Fibroblast of pulmonary artery (primary cell): ENCODE measurements at regions not wholly inside any gene's neighbourhood (a gene's known extent, or its start where the extent isn't known, plus 50 kb on each side); places are given as distances from the start of the nearest gene placed in this dataset.
"Not testable (repeated sequence)": the region's sequence is repeated elsewhere in the genome, so short reads cannot be mapped to it uniquely, and the experiment has no call there.

Source experiments
- DNase-seq: peaks from one replicate; pipeline ENCODE4 v3.0.0-alpha.2; 2010; ENCODE audit warnings: low read depth
- H3K4me3 ChIP-seq: replicated peaks from 2 replicates; pipeline ENCODE4 v1.5.1; 2011; ENCODE audit warnings: low read depth, mild to moderate bottlenecking, control low read depth, low read length, moderate library complexity
- CTCF ChIP-seq: IDR thresholded peaks from 2 replicates; pipeline ENCODE4 v1.5.1; 2011; ENCODE audit warnings: mild to moderate bottlenecking, control low read depth, low read length, inconsistent platforms; ENCODE audit errors: missing control alignments

GRCh38 chr17:62139141-62139540 lies 74.1 kb upstream of the MED13 start:
- no peak for DNase-seq
- no peak for TF ChIP-seq CTCF
- H3K4me3 ChIP-seq: no peak overlapping the region

GRCh38 chr17:62138676-62139121 lies 73.6 kb upstream of the MED13 start:
- H3K4me3 ChIP-seq, DNase-seq: not testable (repeated sequence)

- H3K4me3 ChIP-seq, DNase-seq: not testable (repeated sequence)
These were observed 72.9 kb upstream of the MED13 start for GRCh38 chr17:62137734-62138624.

GRCh38 chr17:62137013-62137733 lies 72.1 kb upstream of the MED13 start:
- DNase-seq: not testable (repeated sequence)

GRCh38 chr17:62135742-62136141 lies 70.7 kb upstream of the MED13 start:
- no peak for TF ChIP-seq CTCF
- no peak overlapping the region for H3K4me3 ChIP-seq

More at GRCh38 chr17:62137013-62137733, 72.1 kb upstream of the MED13 start:
- not testable (repeated sequence) for H3K4me3 ChIP-seq

GRCh38 chr17:62135096-62135495 lies 70.0 kb upstream of the MED13 start:
- not testable (repeated sequence) for DNase-seq

More at GRCh38 chr17:62135742-62136141, 70.7 kb upstream of the MED13 start:
- no peak for DNase-seq

GRCh38 chr17:62134397-62134796 lies 69.3 kb upstream of the MED13 start:
- TF ChIP-seq CTCF: no peak
- peak; percentile 14 for DNase-seq
- no peak overlapping the region for H3K4me3 ChIP-seq

More at GRCh38 chr17:62135096-62135495, 70.0 kb upstream of the MED13 start:
- H3K4me3 ChIP-seq: not testable (repeated sequence)

GRCh38 chr17:62131271-62131670 lies 66.2 kb upstream of the MED13 start:
- H3K4me3 ChIP-seq, DNase-seq: not testable (repeated sequence)

- no peak overlapping the region for H3K4me3 ChIP-seq
- no peak for TF ChIP-seq CTCF
- DNase-seq: no peak
These were observed 65.7 kb upstream of the MED13 start for GRCh38 chr17:62130739-62131138.
